Gastrocnemius medialis (tissue), 4 donors: ENCODE measurements at regions not wholly inside any gene's neighbourhood (a gene's known extent, or its start where the extent isn't known, plus 50 kb on each side); places are given as distances from the start of the nearest gene placed in this dataset.

Source experiments
- ATAC-seq, 2 donors: fragments of 150-250 bp; one replicate each; pipeline ENCODE4 v1.9.1; 2016
- DNase-seq, 2 donors: peaks; one replicate each; pipeline ENCODE4 v3.0.0-alpha.2; 2019
- H3K27ac ChIP-seq, 4 donors: fragments of 200-600 bp; sonication (generic); 1 replicate in 1 of 4; 2 replicates in 3 of 4; pipeline ENCODE4 v1.5.1; 2016 to 2018; ENCODE audit warnings: mild to moderate bottlenecking in 2 of 4, moderate library complexity in 1 of 4
- H3K27me3 ChIP-seq, 3 donors: fragments of 200-600 bp; sonication (generic) in 2 of 3; 1 replicate in 1 of 3; 2 replicates in 2 of 3; pipeline versions ENCODE4 v1.5.1 to v1.6.0; 2016 to 2019; ENCODE audit warnings: mild to moderate bottlenecking in 1 of 3, moderate library complexity in 1 of 3
- H3K36me3 ChIP-seq, 2 donors: fragments of 200-600 bp; sonication (generic) in 1 of 2; one replicate each; pipeline ENCODE4 v1.5.1; 2017 to 2018
- H3K4me1 ChIP-seq, 2 donors: fragments of 200-600 bp; sonication (generic) in 1 of 2; one replicate each; pipeline ENCODE4 v1.5.1; 2016 to 2017; ENCODE audit warnings: mild to moderate bottlenecking in 2 of 2
- H3K4me3 ChIP-seq, 4 donors: fragments of 200-600 bp; sonication (generic) in 3 of 4; 1 replicate in 1 of 4; 2 replicates in 3 of 4; pipeline ENCODE4 v1.5.1; 2016 to 2019; ENCODE audit warnings: mild to moderate bottlenecking in 2 of 4
- H3K9me3 ChIP-seq, 3 donors: fragments of 200-600 bp; sonication (generic) in 2 of 3; 1 replicate in 1 of 3; 2 replicates in 2 of 3; pipeline ENCODE4 v1.5.1; 2016 to 2019
- CTCF ChIP-seq, 5 experiments: fragments of 450-650 bp in 3 of 5; fragments of 200-600 bp in 2 of 5; sonication (generic) in 2 of 5; IDR thresholded peaks in 4 of 5; conservative IDR thresholded peaks in 1 of 5; 1 replicate in 4 of 5; 2 replicates in 1 of 5; pipeline ENCODE4 v1.5.1; 2016 to 2019; ENCODE audit warnings: antibody characterized with exemption in 5 of 5, mild to moderate bottlenecking in 3 of 5, moderate library complexity in 3 of 5
- POLR2A ChIP-seq, 2 donors: fragments of 450-650 bp; IDR thresholded peaks; one replicate each; pipeline ENCODE4 v1.6.1; 2017; ENCODE audit warnings: antibody characterized with exemption in 2 of 2, mild to moderate bottlenecking in 2 of 2, moderate library complexity in 2 of 2
- in situ Hi-C, 4 donors: fragments of 200-750 bp; cut with MboI; loops; one replicate each; pipeline versions ENCODE4 v1.15.0 to v1.8.0; 2017; ENCODE audit warnings: low sequenced_read_pairs in 4 of 4
- intact Hi-C: fragments of 100-400 bp; cut with DNase I; formaldehyde crosslinking; loops from one replicate; pipeline ENCODE4 v1.15.1; 2023; ENCODE audit warnings: low total_unique reads

DNA sequence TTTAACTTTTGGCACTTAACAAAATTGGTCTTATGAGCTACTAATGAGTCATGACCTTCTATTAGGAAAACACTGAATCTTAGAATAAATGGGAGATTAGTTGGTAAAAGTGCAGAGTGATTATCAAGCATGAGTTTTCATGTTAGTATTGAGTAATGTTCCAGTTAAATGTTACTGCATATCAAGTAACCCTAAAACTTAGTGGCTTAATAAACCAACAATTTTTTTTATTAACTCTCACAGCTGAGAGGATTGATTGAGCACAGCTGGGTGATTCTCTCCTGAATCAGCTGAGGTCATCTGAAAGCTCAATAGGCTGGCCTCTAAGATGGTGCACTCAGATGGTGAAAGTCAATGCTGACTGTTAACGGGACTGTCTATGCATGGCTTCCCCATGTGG, 248.6 kb downstream of the BCL11B start:
- ATAC-seq, result no peak
- TF ChIP-seq POLR2A (IDR thresholded peaks at IDR 0.05) (no peak), CTCF (IDR thresholded peaks at IDR 0.05 in 4 of 5, conservative IDR thresholded peaks at IDR 0.05 in 1 of 5) (no peak)
- Histone ChIP-seq H3K27ac (no peak overlapping the region), H3K9me3 (no peaks in the 10 kb centered on the region), H3K4me3 (no peak overlapping the region), H3K4me1 (no peaks in the 10 kb centered on the region), H3K27me3 (no peaks in the 10 kb centered on the region), H3K36me3 (no peaks in the 10 kb centered on the region)
- in situ Hi-C loops (no loop called here), intact Hi-C loops (no loop called here)
- no peak for DNase-seq

DNA sequence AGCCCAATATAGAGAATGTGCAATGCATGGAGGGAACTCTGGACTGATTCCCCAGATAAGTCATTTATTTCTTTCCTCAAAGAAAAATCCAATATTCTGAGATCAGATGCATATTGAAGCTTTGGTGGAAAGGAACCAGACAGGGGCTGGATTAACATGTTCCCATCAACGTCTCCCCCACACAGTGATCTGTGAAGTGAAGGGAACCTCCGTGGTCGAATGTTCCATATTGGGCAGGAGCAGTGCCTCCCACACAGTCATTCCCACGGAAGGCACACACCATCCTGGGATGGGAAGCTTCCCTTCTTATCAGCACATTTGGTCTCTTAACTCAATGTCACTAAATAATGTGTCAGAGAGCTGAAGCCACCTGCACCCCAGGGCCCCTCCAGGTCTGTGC, 247.1 kb downstream of the BCL11B start:
- TF ChIP-seq POLR2A (IDR thresholded peaks at IDR 0.05) (no peak), CTCF (IDR thresholded peaks at IDR 0.05 in 4 of 5, conservative IDR thresholded peaks at IDR 0.05 in 1 of 5) (no peak)
- H3K36me3 ChIP-seq, result no peaks in the 10 kb centered on the region
- no peak overlapping the region for H3K4me3 ChIP-seq
- intact Hi-C loops, result no loop called here
- no peak overlapping the region for H3K27ac ChIP-seq
- no peaks in the 10 kb centered on the region for H3K9me3 ChIP-seq
- H3K27me3 ChIP-seq, result no peaks in the 10 kb centered on the region
- DNase-seq, result no peak
- in situ Hi-C loops, result no loop called here
- no peak for ATAC-seq
- no peaks in the 10 kb centered on the region for H3K4me1 ChIP-seq

DNA sequence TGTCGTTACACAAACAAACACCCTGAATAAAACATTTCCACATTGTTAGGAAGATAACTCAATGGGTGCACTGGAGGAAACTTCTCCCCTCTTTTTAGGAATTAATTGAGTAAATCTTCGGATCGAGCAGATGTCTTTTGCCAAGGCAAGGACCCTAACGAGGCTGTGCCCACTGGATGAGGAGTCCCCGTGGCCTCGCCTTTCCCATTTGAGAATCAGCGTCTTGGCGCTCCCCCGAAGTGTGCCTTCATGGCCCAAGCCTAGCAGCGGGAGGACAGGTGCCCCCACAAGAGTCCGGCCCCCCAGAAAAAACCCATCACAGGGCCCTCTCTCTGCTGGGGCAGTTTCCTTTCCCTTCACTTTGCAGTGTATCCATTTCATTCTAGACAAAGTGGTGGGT, 246.6 kb downstream of the BCL11B start:
- ATAC-seq, result no peak
- DNase-seq, result no peak

GRCh38 chr14:99026471-99026870, 245.5 kb downstream of the BCL11B start:
- in situ Hi-C loops, result no loop called here
- no peaks in the 10 kb centered on the region for H3K9me3 ChIP-seq
- DNase-seq (no peak), ATAC-seq (no peak)
- no peak overlapping the region for H3K27ac ChIP-seq
- no peaks in the 10 kb centered on the region for H3K4me1 ChIP-seq
- no peaks in the 10 kb centered on the region for H3K27me3 ChIP-seq
- no peak overlapping the region for H3K4me3 ChIP-seq
- H3K36me3 ChIP-seq, result no peaks in the 10 kb centered on the region
- intact Hi-C loops, result no loop called here
- no peak for TF ChIP-seq CTCF (IDR thresholded peaks at IDR 0.05 in 4 of 5, conservative IDR thresholded peaks at IDR 0.05 in 1 of 5)
- TF ChIP-seq POLR2A (IDR thresholded peaks at IDR 0.05), result no peak

More for the DNA sequence above, 246.6 kb downstream of the BCL11B start:
- no peaks in the 10 kb centered on the region for H3K9me3 ChIP-seq
- TF ChIP-seq CTCF (IDR thresholded peaks at IDR 0.05 in 4 of 5, conservative IDR thresholded peaks at IDR 0.05 in 1 of 5) (no peak), POLR2A (IDR thresholded peaks at IDR 0.05) (no peak)
- H3K27me3 ChIP-seq, result no peaks in the 10 kb centered on the region
- intact Hi-C loops, result no loop called here
- H3K4me1 ChIP-seq, result no peaks in the 10 kb centered on the region
- in situ Hi-C loops, result no loop called here
- no peaks in the 10 kb centered on the region for H3K36me3 ChIP-seq
- H3K27ac ChIP-seq, result no peak overlapping the region
- no peak overlapping the region for H3K4me3 ChIP-seq

- Histone ChIP-seq H3K4me1 (no peaks in the 10 kb centered on the region), H3K27ac (no peak overlapping the region), H3K9me3 (no peaks in the 10 kb centered on the region), H3K4me3 (no peak overlapping the region), H3K36me3 (no peaks in the 10 kb centered on the region), H3K27me3 (no peaks in the 10 kb centered on the region)
- DNase-seq (no peak), ATAC-seq (no peak)
- intact Hi-C loops, result no loop called here
- in situ Hi-C loops, result no loop called here
- TF ChIP-seq CTCF (IDR thresholded peaks at IDR 0.05 in 4 of 5, conservative IDR thresholded peaks at IDR 0.05 in 1 of 5) (no peak), POLR2A (IDR thresholded peaks at IDR 0.05) (no peak)
Measured at GRCh38 chr14:99028041-99028440, 244.0 kb downstream of the BCL11B start.
